ENCODE measurements at regions not wholly inside any gene's neighbourhood (a gene's known extent, or its start where the extent isn't known, plus 50 kb on each side); places are given as distances from the start of the nearest gene placed in this dataset.

DNA sequence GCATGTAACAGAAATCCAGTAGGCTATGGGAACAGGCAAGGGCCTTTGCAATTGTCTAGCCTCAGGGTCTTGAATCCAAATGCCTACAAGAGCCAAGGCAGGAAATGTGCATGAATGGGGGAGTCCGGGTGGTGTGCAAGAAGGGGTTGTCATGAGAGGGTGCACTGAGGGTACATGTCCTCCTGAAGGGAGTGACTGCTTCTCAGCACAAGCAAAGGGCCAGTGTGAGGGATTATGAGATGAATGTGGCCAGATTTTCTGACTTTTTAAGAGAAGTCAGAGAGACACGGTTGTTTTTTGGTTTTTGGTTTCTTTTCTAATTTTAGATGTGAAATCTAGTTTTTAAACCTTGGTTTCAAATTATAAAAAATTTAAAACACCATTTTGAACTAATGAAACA lies 76.5 kb upstream of the LSM6 start:
- no peak overlapping the region for H2AFZ ChIP-seq (ENCODE audit: low read depth, low read length)
- H3K27me3 ChIP-seq (ENCODE audit: insufficient read depth, low read depth, low read length) = no peaks in the 10 kb centered on the region
- H3K9me2 ChIP-seq (ENCODE audit: insufficient read depth, low read length) = no peaks in the 10 kb centered on the region
- no peaks in the 10 kb centered on the region for H3K79me2 ChIP-seq (replicated peaks; ENCODE audit: insufficient read depth, low read length)
- H3K9ac ChIP-seq (ENCODE audit: low read length) = no peak overlapping the region
- H3K27ac ChIP-seq (ENCODE audit: low read length) = no peak overlapping the region
- no peaks in the 10 kb centered on the region for H4K20me1 ChIP-seq (ENCODE audit: insufficient read depth)
- H3K4me3 ChIP-seq (ENCODE audit: low read length) = no peak overlapping the region
- H3K36me3 ChIP-seq (ENCODE audit: insufficient read depth, low read length) = no peaks in the 10 kb centered on the region
- no peak overlapping the region for H3K4me2 ChIP-seq (ENCODE audit: low read length)
- H3K9me3 ChIP-seq (ENCODE audit: low read length) = no peaks in the 10 kb centered on the region
- no peaks in the 10 kb centered on the region for H3F3A ChIP-seq (ENCODE audit: insufficient read depth, low read length, poor library complexity, severe bottlenecking)
- TF ChIP-seq POLR2AphosphoS5 (IDR thresholded peaks at IDR 0.05) (no peak), TAF1 (IDR thresholded peaks at IDR 0.05; ENCODE audit: low read depth) (no peak), RAD21 (conservative IDR thresholded peaks at IDR 0.05) (no peak), EZH2 (IDR thresholded peaks at IDR 0.05; ENCODE audit: borderline replicate concordance, insufficient read depth, low read length, poor library complexity, severe bottlenecking) (no peak), EP300 (conservative IDR thresholded peaks at IDR 0.05; ENCODE audit: poor library complexity, severe bottlenecking) (no peak)
- TF ChIP-seq, protein P1, sequence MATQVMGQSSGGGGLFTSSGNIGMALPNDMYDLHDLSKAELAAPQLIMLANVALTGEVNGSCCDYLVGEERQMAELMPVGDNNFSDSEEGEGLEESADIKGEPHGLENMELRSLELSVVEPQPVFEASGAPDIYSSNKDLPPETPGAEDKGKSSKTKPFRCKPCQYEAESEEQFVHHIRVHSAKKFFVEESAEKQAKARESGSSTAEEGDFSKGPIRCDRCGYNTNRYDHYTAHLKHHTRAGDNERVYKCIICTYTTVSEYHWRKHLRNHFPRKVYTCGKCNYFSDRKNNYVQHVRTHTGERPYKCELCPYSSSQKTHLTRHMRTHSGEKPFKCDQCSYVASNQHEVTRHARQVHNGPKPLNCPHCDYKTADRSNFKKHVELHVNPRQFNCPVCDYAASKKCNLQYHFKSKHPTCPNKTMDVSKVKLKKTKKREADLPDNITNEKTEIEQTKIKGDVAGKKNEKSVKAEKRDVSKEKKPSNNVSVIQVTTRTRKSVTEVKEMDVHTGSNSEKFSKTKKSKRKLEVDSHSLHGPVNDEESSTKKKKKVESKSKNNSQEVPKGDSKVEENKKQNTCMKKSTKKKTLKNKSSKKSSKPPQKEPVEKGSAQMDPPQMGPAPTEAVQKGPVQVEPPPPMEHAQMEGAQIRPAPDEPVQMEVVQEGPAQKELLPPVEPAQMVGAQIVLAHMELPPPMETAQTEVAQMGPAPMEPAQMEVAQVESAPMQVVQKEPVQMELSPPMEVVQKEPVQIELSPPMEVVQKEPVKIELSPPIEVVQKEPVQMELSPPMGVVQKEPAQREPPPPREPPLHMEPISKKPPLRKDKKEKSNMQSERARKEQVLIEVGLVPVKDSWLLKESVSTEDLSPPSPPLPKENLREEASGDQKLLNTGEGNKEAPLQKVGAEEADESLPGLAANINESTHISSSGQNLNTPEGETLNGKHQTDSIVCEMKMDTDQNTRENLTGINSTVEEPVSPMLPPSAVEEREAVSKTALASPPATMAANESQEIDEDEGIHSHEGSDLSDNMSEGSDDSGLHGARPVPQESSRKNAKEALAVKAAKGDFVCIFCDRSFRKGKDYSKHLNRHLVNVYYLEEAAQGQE (IDR thresholded peaks at IDR 0.05; ENCODE audit: borderline replicate concordance) = no peak
- TF ChIP-seq, protein P2, sequence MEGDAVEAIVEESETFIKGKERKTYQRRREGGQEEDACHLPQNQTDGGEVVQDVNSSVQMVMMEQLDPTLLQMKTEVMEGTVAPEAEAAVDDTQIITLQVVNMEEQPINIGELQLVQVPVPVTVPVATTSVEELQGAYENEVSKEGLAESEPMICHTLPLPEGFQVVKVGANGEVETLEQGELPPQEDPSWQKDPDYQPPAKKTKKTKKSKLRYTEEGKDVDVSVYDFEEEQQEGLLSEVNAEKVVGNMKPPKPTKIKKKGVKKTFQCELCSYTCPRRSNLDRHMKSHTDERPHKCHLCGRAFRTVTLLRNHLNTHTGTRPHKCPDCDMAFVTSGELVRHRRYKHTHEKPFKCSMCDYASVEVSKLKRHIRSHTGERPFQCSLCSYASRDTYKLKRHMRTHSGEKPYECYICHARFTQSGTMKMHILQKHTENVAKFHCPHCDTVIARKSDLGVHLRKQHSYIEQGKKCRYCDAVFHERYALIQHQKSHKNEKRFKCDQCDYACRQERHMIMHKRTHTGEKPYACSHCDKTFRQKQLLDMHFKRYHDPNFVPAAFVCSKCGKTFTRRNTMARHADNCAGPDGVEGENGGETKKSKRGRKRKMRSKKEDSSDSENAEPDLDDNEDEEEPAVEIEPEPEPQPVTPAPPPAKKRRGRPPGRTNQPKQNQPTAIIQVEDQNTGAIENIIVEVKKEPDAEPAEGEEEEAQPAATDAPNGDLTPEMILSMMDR (IDR thresholded peaks at IDR 0.05; ENCODE audit: poor library complexity, severe bottlenecking) = no peak

DNA sequence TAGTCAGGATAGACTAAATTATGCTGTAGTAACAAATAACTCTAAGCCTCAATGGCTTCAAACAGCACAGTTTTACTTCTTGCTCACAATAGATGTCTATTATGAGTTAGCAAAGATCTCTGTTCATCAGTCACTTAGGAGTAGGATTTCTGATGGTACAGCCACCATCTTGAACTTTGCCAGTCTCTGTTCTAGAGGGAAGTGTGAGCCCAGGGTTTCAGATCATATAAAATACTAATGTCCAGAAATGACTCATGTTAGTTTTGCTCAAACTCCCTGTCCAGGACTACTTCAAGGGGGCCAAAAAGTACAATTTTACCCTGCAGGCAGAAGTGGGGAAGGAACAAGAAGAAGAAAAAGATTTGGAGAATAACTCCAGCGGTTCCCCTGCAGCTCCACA lies 77.1 kb upstream of the LSM6 start:
- Histone ChIP-seq H3K27me3 (ENCODE audit: insufficient read depth, low read depth, low read length) (no peaks in the 10 kb centered on the region), H3K4me3 (ENCODE audit: low read length) (no peak overlapping the region), H3K9me3 (ENCODE audit: low read length) (no peaks in the 10 kb centered on the region), H3K9ac (ENCODE audit: low read length) (no peak overlapping the region), H3K4me2 (ENCODE audit: low read length) (no peak overlapping the region), H3K36me3 (ENCODE audit: insufficient read depth, low read length) (no peaks in the 10 kb centered on the region), H3K79me2 (replicated peaks; ENCODE audit: insufficient read depth, low read length) (no peaks in the 10 kb centered on the region), H2AFZ (ENCODE audit: low read depth, low read length) (no peak overlapping the region), H3K9me2 (ENCODE audit: insufficient read depth, low read length) (no peaks in the 10 kb centered on the region), H3F3A (ENCODE audit: insufficient read depth, low read length, poor library complexity, severe bottlenecking) (no peaks in the 10 kb centered on the region), H4K20me1 (ENCODE audit: insufficient read depth) (no peaks in the 10 kb centered on the region), H3K27ac (ENCODE audit: low read length) (no peak overlapping the region)
- TF ChIP-seq, protein P2 (IDR thresholded peaks at IDR 0.05; ENCODE audit: poor library complexity, severe bottlenecking) = no peak
- TF ChIP-seq EP300 (conservative IDR thresholded peaks at IDR 0.05; ENCODE audit: poor library complexity, severe bottlenecking) = no peak
- no peak for TF ChIP-seq SMC3 (conservative IDR thresholded peaks at IDR 0.05; ENCODE audit: poor library complexity)
- no peak for TF ChIP-seq EZH2 (IDR thresholded peaks at IDR 0.05; ENCODE audit: borderline replicate concordance, insufficient read depth, low read length, poor library complexity, severe bottlenecking)
- TF ChIP-seq POLR2AphosphoS5 (IDR thresholded peaks at IDR 0.05) = no peak
- TF ChIP-seq RAD21 (conservative IDR thresholded peaks at IDR 0.05) = no peak
- no peak for TF ChIP-seq TAF1 (IDR thresholded peaks at IDR 0.05; ENCODE audit: low read depth)
- TF ChIP-seq, protein P1 (IDR thresholded peaks at IDR 0.05; ENCODE audit: borderline replicate concordance) = no peak
- TF ChIP-seq MXI1 (conservative IDR thresholded peaks at IDR 0.05; ENCODE audit: poor library complexity, severe bottlenecking) = no peak
